BLaER1 treated with 17β-estradiol and CSF1 and Interleukin-3, amounts not matched to agents 10 nM and 100 nM (cell line): ENCODE measurements at regions not wholly inside any gene's neighbourhood (a gene's known extent, or its start where the extent isn't known, plus 50 kb on each side); places are given as distances from the start of the nearest gene placed in this dataset.
A peak's percentile ranks its signal among the peaks of the same experiment; 100 is the strongest.

Experiments
- H3K27ac ChIP-seq, 11 experiments: shearing (Covaris generic); formaldehyde crosslinking; 2 replicates each; pipeline ENCODE4 v1.8.1; 2022
- H3K27me3 ChIP-seq, 11 experiments: shearing (Covaris generic); formaldehyde crosslinking; 2 replicates each; pipeline ENCODE4 v1.8.1; 2022
- H3K36me3 ChIP-seq, 11 experiments: shearing (Covaris generic); formaldehyde crosslinking; 2 replicates each; pipeline ENCODE4 v1.8.1; 2022
- H3K4me1 ChIP-seq, 10 experiments: shearing (Covaris generic); formaldehyde crosslinking; 2 replicates each; pipeline ENCODE4 v1.8.1; 2022
- H3K4me2 ChIP-seq, 11 experiments: shearing (Covaris generic); formaldehyde crosslinking; 2 replicates each; pipeline ENCODE4 v1.8.1; 2022
- H3K4me3 ChIP-seq, 10 experiments: shearing (Covaris generic); formaldehyde crosslinking; 2 replicates each; pipeline ENCODE4 v1.8.1; 2022
- H3K9ac ChIP-seq, 11 experiments: shearing (Covaris generic); formaldehyde crosslinking; 2 replicates each; pipeline ENCODE4 v1.8.1; 2022
- H3K9me3 ChIP-seq, 11 experiments: shearing (Covaris generic); formaldehyde crosslinking; replicated peaks in 1 of 11; 2 replicates each; pipeline ENCODE4 v1.8.1; 2022
- H4K20me1 ChIP-seq, 11 experiments: shearing (Covaris generic); formaldehyde crosslinking; 2 replicates each; pipeline ENCODE4 v1.8.1; 2022
- Cebpa-rat ChIP-seq, 11 experiments: shearing (Covaris generic); IDR thresholded peaks; 2 replicates each; pipeline ENCODE4 v1.8.1; 2022

- Histone ChIP-seq H3K27ac (0 out of 22 replicates have a peak overlapping the region, but pooled peaks of 1 of the 11 experiments have one; percentile 15), H3K9ac (no peak overlapping the region), H3K36me3 (no peaks in the 10 kb centered on the region)
Measured at GRCh38 chr7:7099584-7100014, 82.7 kb upstream of the C1GALT1 start.

GRCh38 chr7:7100432-7100849, 81.9 kb upstream of the C1GALT1 start:
- Histone ChIP-seq H3K27me3 (no peaks in the 10 kb centered on the region), H3K4me1 (peaks cover 0 to 25% (median 11%) of the 10 kb centered on the region in 10 experiments; a peak in 9 of 20 replicates), H3K9ac (no peak overlapping the region), H3K4me3 (no peak overlapping the region), H3K9me3 (no peaks in the 10 kb centered on the region), H3K27ac (no peak overlapping the region), H3K4me2 (peak overlapping the region in 6 of 11 experiments; percentile 5 to 62 (median 26); a peak in 6 of 22 replicates), H3K36me3 (no peaks in the 10 kb centered on the region), H4K20me1 (no peaks in the 10 kb centered on the region)
- no peak for TF ChIP-seq Cebpa-rat (IDR thresholded peaks at IDR 0.05)

More at GRCh38 chr7:7099584-7100014, 82.7 kb upstream of the C1GALT1 start:
- Histone ChIP-seq H3K27me3 (no peaks in the 10 kb centered on the region), H3K9me3 (peaks cover 0 to under 1% (median 0%) of the 10 kb centered on the region in 11 experiments; a peak in 1 of 22 replicates), H3K4me2 (peak overlapping the region in 6 of 11 experiments; percentile 6 to 62 (median 34); a peak in 7 of 22 replicates), H4K20me1 (no peaks in the 10 kb centered on the region), H3K4me1 (peaks cover 0 to 25% (median 11%) of the 10 kb centered on the region in 10 experiments; a peak in 9 of 20 replicates), H3K4me3 (no peak overlapping the region)
- TF ChIP-seq Cebpa-rat (IDR thresholded peaks at IDR 0.05) = no peak

- peaks cover 0 to 4% (median 3%) of the 10 kb centered on the region in 11 experiments; a peak in 8 of 22 replicates for H3K9me3 ChIP-seq
- H3K4me3 ChIP-seq = no peak overlapping the region
- no peak for TF ChIP-seq Cebpa-rat (IDR thresholded peaks at IDR 0.05)
- H4K20me1 ChIP-seq = no peaks in the 10 kb centered on the region
- peak overlapping the region in 2 of 11 experiments; percentile 0 to 31; a peak in 2 of 22 replicates for H3K4me2 ChIP-seq
- peak overlapping the region in 3 of 11 experiments; percentile 1 to 37 (median 13); a peak in 1 of 22 replicates for H3K27ac ChIP-seq
- H3K4me1 ChIP-seq = peaks cover 0 to 25% (median 11%) of the 10 kb centered on the region in 10 experiments; a peak in 9 of 20 replicates
- H3K9ac ChIP-seq = peak overlapping the region in 3 of 11 experiments; percentile 8 to 24 (median 19); a peak in 1 of 22 replicates
- H3K36me3 ChIP-seq = no peaks in the 10 kb centered on the region
- no peaks in the 10 kb centered on the region for H3K27me3 ChIP-seq
Measured at GRCh38 chr7:7102906-7103305, 79.4 kb upstream of the C1GALT1 start.

GRCh38 chr7:7103343-7104313, 78.7 kb upstream of the C1GALT1 start:
- H3K36me3 ChIP-seq = no peaks in the 10 kb centered on the region
- peak overlapping the region in 3 of 11 experiments; percentile 1 to 37 (median 13); a peak in 1 of 22 replicates for H3K27ac ChIP-seq
- peak overlapping the region in 2 of 11 experiments; percentile 19 to 24; a peak in 1 of 22 replicates for H3K9ac ChIP-seq
- H4K20me1 ChIP-seq = no peaks in the 10 kb centered on the region
- peaks cover 2 to 11% (median 8%) of the 10 kb centered on the region in 11 experiments; a peak in 21 of 22 replicates for H3K9me3 ChIP-seq
- TF ChIP-seq Cebpa-rat (IDR thresholded peaks at IDR 0.05) = no peak
- no peaks in the 10 kb centered on the region for H3K27me3 ChIP-seq
- H3K4me3 ChIP-seq = no peak overlapping the region
- peak overlapping the region in 2 of 11 experiments; percentile 0 to 31; a peak in 2 of 22 replicates for H3K4me2 ChIP-seq
- peaks cover 0 to 24% (median 11%) of the 10 kb centered on the region in 10 experiments; a peak in 9 of 20 replicates for H3K4me1 ChIP-seq

- no peaks in the 10 kb centered on the region for H4K20me1 ChIP-seq
- peaks cover 0 to 17% (median 9%) of the 10 kb centered on the region in 10 experiments; a peak in 9 of 20 replicates for H3K4me1 ChIP-seq
- H3K27ac ChIP-seq = no peak overlapping the region
- H3K36me3 ChIP-seq = no peaks in the 10 kb centered on the region
- H3K27me3 ChIP-seq = no peaks in the 10 kb centered on the region
- no peak overlapping the region for H3K4me2 ChIP-seq
- no peak overlapping the region for H3K4me3 ChIP-seq
- no peak for TF ChIP-seq Cebpa-rat (IDR thresholded peaks at IDR 0.05)
- H3K9ac ChIP-seq = no peak overlapping the region
- peaks cover 9 to 18% (median 15%) of the 10 kb centered on the region in 11 experiments for H3K9me3 ChIP-seq
Measured at GRCh38 chr7:7104314-7104698, 78.0 kb upstream of the C1GALT1 start.

- H3K9me3 ChIP-seq = peaks cover 15 to 24% (median 21%) of the 10 kb centered on the region in 11 experiments
- no peak overlapping the region for H3K9ac ChIP-seq
- H3K4me2 ChIP-seq = no peak overlapping the region
- no peaks in the 10 kb centered on the region for H3K36me3 ChIP-seq
- H3K27me3 ChIP-seq = no peaks in the 10 kb centered on the region
- H3K4me1 ChIP-seq = peaks cover 0 to 11% (median 3%) of the 10 kb centered on the region in 10 experiments; a peak in 9 of 20 replicates
- no peak overlapping the region for H3K27ac ChIP-seq
- H4K20me1 ChIP-seq = no peaks in the 10 kb centered on the region
- no peak for TF ChIP-seq Cebpa-rat (IDR thresholded peaks at IDR 0.05)
- H3K4me3 ChIP-seq = no peak overlapping the region
Measured at GRCh38 chr7:7104971-7105370, 77.4 kb upstream of the C1GALT1 start.

- Histone ChIP-seq H3K4me1 (0 out of 20 replicates have a peak, but pooled peaks cover 0 to 5% (median 0%) of the 10 kb centered on the region in 10 experiments), H3K27ac (no peak overlapping the region), H3K27me3 (no peaks in the 10 kb centered on the region), H4K20me1 (no peaks in the 10 kb centered on the region), H3K36me3 (no peaks in the 10 kb centered on the region), H3K4me2 (no peak overlapping the region), H3K9me3 (peaks cover 15 to 33% (median 29%) of the 10 kb centered on the region in 11 experiments), H3K9ac (no peak overlapping the region), H3K4me3 (no peak overlapping the region)
- no peak for TF ChIP-seq Cebpa-rat (IDR thresholded peaks at IDR 0.05)
Measured at GRCh38 chr7:7105800-7106582, 76.4 kb upstream of the C1GALT1 start.

GRCh38 chr7:7108931-7109330, 73.4 kb upstream of the C1GALT1 start:
- no peaks in the 10 kb centered on the region for H3K27me3 ChIP-seq
- peaks cover 15 to 33% (median 29%) of the 10 kb centered on the region in 11 experiments for H3K9me3 ChIP-seq
- no peaks in the 10 kb centered on the region for H3K4me1 ChIP-seq
- H3K27ac ChIP-seq = no peak overlapping the region
- no peak for TF ChIP-seq Cebpa-rat (IDR thresholded peaks at IDR 0.05)
- no peak overlapping the region for H3K4me3 ChIP-seq
- H4K20me1 ChIP-seq = no peaks in the 10 kb centered on the region
- no peak overlapping the region for H3K9ac ChIP-seq
- H3K36me3 ChIP-seq = no peaks in the 10 kb centered on the region
- H3K4me2 ChIP-seq = no peak overlapping the region
